Activated CD8-positive, alpha-beta T cell treated with anti-CD3 and anti-CD28 coated beads for 36 hours (primary cell): ENCODE measurements at regions not wholly inside any gene's neighbourhood (a gene's known extent, or its start where the extent isn't known, plus 50 kb on each side); places are given as distances from the start of the nearest gene placed in this dataset.

ENCODE experiments used
- ATAC-seq: fragments of 200-7000 bp; cut with Tn5 transposase; one replicate; pipeline ENCODE4 v1.10.0; 2021; ENCODE audit warnings: mild to moderate bottlenecking, moderate library complexity
- CTCF ChIA-PET: fragments of 350-600 bp; sonication (Branson Sonifier 250); formaldehyde crosslinking; loops from one replicate; lab custom pipeline; 2021; ENCODE audit warnings: antibody characterized with exemption; lab: Charles Lee
- POLR2A ChIA-PET: fragments of 350-600 bp; sonication (Branson Sonifier 250); formaldehyde crosslinking; loops from one replicate; lab custom pipeline; 2021; ENCODE audit warnings: antibody characterized with exemption; lab: Charles Lee
- DNase-seq: peaks from one replicate; pipeline ENCODE4 v3.0.0-alpha.2; 2020
- H3K27ac Mint-ChIP-seq: one replicate; pipeline ENCODE4 v1.8.0; 2021; ENCODE audit warnings: mild to moderate bottlenecking, mixed read lengths
- H3K27me3 Mint-ChIP-seq: one replicate; pipeline ENCODE4 v1.8.0; 2021; ENCODE audit warnings: mixed read lengths
- H3K36me3 Mint-ChIP-seq: one replicate; pipeline ENCODE4 v1.8.0; 2021; ENCODE audit warnings: low read depth, mixed read lengths
- H3K4me1 Mint-ChIP-seq: one replicate; pipeline ENCODE4 v1.8.0; 2021; ENCODE audit warnings: low read depth, mixed read lengths
- H3K4me3 Mint-ChIP-seq: one replicate; pipeline ENCODE4 v1.8.0; 2021; ENCODE audit warnings: mild to moderate bottlenecking, moderate library complexity, mixed read lengths
- H3K9me3 Mint-ChIP-seq: one replicate; pipeline ENCODE4 v1.8.0; 2021; ENCODE audit warnings: mixed read lengths
- CTCF ChIP-seq: fragments of 200-600 bp; IDR thresholded peaks from one replicate; pipeline ENCODE4 v1.8.0; 2022; ENCODE audit warnings: antibody characterized with exemption, mild to moderate bottlenecking
- intact Hi-C: fragments of 100-400 bp; cut with micrococcal nuclease; formaldehyde crosslinking; loops from one replicate; pipeline ENCODE4 v1.10.0; 2022

GRCh38 chrX:11976663-11977062, 161.6 kb upstream of the FRMPD4 start:
- POLR2A ChIA-PET, result no interaction called here
- intact Hi-C loops, result no loop called here
- ATAC-seq (no peak), DNase-seq (no peak)
- Mint-ChIP-seq H3K9me3 (no peaks in the 10 kb centered on the region), H3K27ac (no peak overlapping the region), H3K4me3 (no peak overlapping the region), H3K36me3 (no peaks in the 10 kb centered on the region), H3K4me1 (no peaks in the 10 kb centered on the region), H3K27me3 (peaks cover 4% of the 10 kb centered on the region)
- CTCF ChIA-PET, result no interaction called here
- TF ChIP-seq CTCF, result no peak

- no peak for DNase-seq
- Mint-ChIP-seq H3K36me3 (no peaks in the 10 kb centered on the region), H3K9me3 (no peaks in the 10 kb centered on the region), H3K4me3 (no peak overlapping the region), H3K27me3 (no peaks in the 10 kb centered on the region), H3K4me1 (no peaks in the 10 kb centered on the region), H3K27ac (no peak overlapping the region)
- TF ChIP-seq CTCF, result no peak
- intact Hi-C loops, result no loop called here
- ATAC-seq, result no peak
- POLR2A ChIA-PET, result no interaction called here
- CTCF ChIA-PET, result no interaction called here
Observed at GRCh38 chrX:11992271-11992670, 146.0 kb upstream of the FRMPD4 start.

- no peaks in the 10 kb centered on the region for H3K36me3 Mint-ChIP-seq
- no peaks in the 10 kb centered on the region for H3K27me3 Mint-ChIP-seq
- ChIA-PET CTCF (no interaction called here), POLR2A (no interaction called here)
- TF ChIP-seq CTCF, result no peak
- H3K4me3 Mint-ChIP-seq, result no peak overlapping the region
- intact Hi-C loops, result no loop called here
- DNase-seq (no peak), ATAC-seq (no peak)
- no peak overlapping the region for H3K27ac Mint-ChIP-seq
- H3K4me1 Mint-ChIP-seq, result no peaks in the 10 kb centered on the region
- no peaks in the 10 kb centered on the region for H3K9me3 Mint-ChIP-seq
Observed at GRCh38 chrX:11995146-11995545, 143.1 kb upstream of the FRMPD4 start.

DNA sequence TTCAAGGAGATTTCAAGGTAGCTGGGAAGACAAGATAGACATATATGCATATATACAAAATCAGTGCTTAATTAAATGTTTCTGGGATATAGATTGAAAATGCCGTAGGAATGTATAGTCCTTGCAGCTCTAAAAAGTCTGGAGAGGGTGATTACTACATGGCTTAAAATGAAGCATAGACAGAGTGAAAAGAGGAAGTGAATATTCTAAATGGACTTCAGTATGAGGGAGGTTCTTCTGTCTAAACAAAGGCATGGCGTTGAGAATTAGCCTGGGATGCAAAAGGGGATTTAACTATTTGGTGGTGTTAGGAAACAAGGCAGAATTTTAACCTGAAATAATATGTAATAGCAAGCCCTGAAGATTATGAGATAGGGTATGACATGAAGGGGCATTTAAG, 141.5 kb upstream of the FRMPD4 start:
- TF ChIP-seq CTCF, result no peak
- Mint-ChIP-seq H3K4me1 (no peaks in the 10 kb centered on the region), H3K4me3 (no peak overlapping the region), H3K36me3 (no peaks in the 10 kb centered on the region), H3K27me3 (no peaks in the 10 kb centered on the region), H3K27ac (no peak overlapping the region), H3K9me3 (no peaks in the 10 kb centered on the region)
- intact Hi-C loops, result no loop called here
- DNase-seq (no peak), ATAC-seq (no peak)
- CTCF ChIA-PET, result no interaction called here
- POLR2A ChIA-PET, result no interaction called here

GRCh38 chrX:11998944-11999343, 139.3 kb upstream of the FRMPD4 start:
- DNase-seq, result no peak
- H3K27me3 Mint-ChIP-seq, result no peaks in the 10 kb centered on the region
- H3K36me3 Mint-ChIP-seq, result no peaks in the 10 kb centered on the region
- H3K9me3 Mint-ChIP-seq, result no peaks in the 10 kb centered on the region
- ChIA-PET CTCF (no interaction called here), POLR2A (no interaction called here)
- no peak overlapping the region for H3K4me3 Mint-ChIP-seq
- ATAC-seq, result no peak
- no peak overlapping the region for H3K27ac Mint-ChIP-seq
- H3K4me1 Mint-ChIP-seq, result no peaks in the 10 kb centered on the region
- TF ChIP-seq CTCF, result no peak
- intact Hi-C loops, result no loop called here
